Heart right ventricle (tissue), 16 donors: ENCODE measurements at regions not wholly inside any gene's neighbourhood (a gene's known extent, or its start where the extent isn't known, plus 50 kb on each side); places are given as distances from the start of the nearest gene placed in this dataset.
A peak's percentile ranks its signal among the peaks of the same experiment; 100 is the strongest.

Experiments used
- ATAC-seq, 8 donors: fragments of 200-7000 bp; cut with Tn5 transposase; one replicate each; pipeline ENCODE4 v1.9.1; 2020; ENCODE audit warnings: mild to moderate bottlenecking in 8 of 8, moderate library complexity in 8 of 8, moderate number of reproducible peaks in 1 of 8
- DNase-seq, 2 donors: peaks; one replicate each; pipeline ENCODE4 v3.0.0-alpha.2; 2020
- H3K27ac ChIP-seq, 10 donors: fragments of 200-600 bp; sonication (generic) in 2 of 10; one replicate each; pipeline versions ENCODE4 v1.5.0 to v1.8.0; 2020 to 2022; ENCODE audit warnings: mild to moderate bottlenecking in 3 of 10
- H3K27me3 ChIP-seq, 7 donors: fragments of 200-600 bp; one replicate each; pipeline ENCODE4 v1.8.0; 2021 to 2022; ENCODE audit warnings: mild to moderate bottlenecking in 2 of 7
- H3K36me3 ChIP-seq, 9 donors: fragments of 200-600 bp; sonication (generic) in 1 of 9; one replicate each; pipeline versions ENCODE4 v1.5.0 to v1.8.0; 2020 to 2022; ENCODE audit warnings: mild to moderate bottlenecking in 2 of 9
- H3K4me1 ChIP-seq, 9 donors: fragments of 200-600 bp; sonication (generic) in 1 of 9; one replicate each; pipeline versions ENCODE4 v1.5.0 to v1.8.0; 2020 to 2022; ENCODE audit warnings: mild to moderate bottlenecking in 4 of 9
- H3K4me3 ChIP-seq, 10 donors: fragments of 200-600 bp; sonication (generic) in 2 of 10; one replicate each; pipeline versions ENCODE4 v1.5.0 to v1.8.0; 2020 to 2022; ENCODE audit warnings: mild to moderate bottlenecking in 7 of 10, moderate library complexity in 2 of 10
- H3K9me3 ChIP-seq, 11 donors: fragments of 200-600 bp in 10 of 11; sonication (generic) in 2 of 11; one replicate each; pipeline versions ENCODE4 v1.5.0 to v1.8.0; 2013 to 2022; ENCODE audit warnings: mild to moderate bottlenecking in 2 of 11, control low read depth in 1 of 11, moderate library complexity in 1 of 11
- CTCF ChIP-seq, 9 donors: fragments of 200-600 bp; sonication (generic) in 2 of 9; IDR thresholded peaks; one replicate each; pipeline versions ENCODE4 v1.5.0 to v1.8.0; 2021 to 2022; ENCODE audit warnings: antibody characterized with exemption in 9 of 9, mild to moderate bottlenecking in 5 of 9, moderate library complexity in 1 of 9
- WGBS, 2 donors: extraction: QIAGEN DNeasy Blood & Tissue Kit; methylation state at CpG; one replicate each; pipeline ENCODE4 v1.1.7; 2013; ENCODE audit warnings: inconsistent platforms in 1 of 2; 5-methylcytosine and 5-hydroxymethylcytosine counted together
- intact Hi-C, 10 donors: fragments of 100-400 bp; cut with DNase I; formaldehyde crosslinking; loops; one replicate each; pipeline versions ENCODE4 v1.11.1 to v1.14.2; 2022
- donor health status: Arrhythmogenic right ventricular cardiomyopathy.
- donor health status: ischemic (EF 13 %, LVEDD 7.1; RV severe dilation, severe dysfunction).
- donor health status: healthy with polysubstance abuse.
- donor health status: DM: no; HTN: yes; CAD: no.
- donor health status: DM: no; HTN: no; CAD: no.
- donor health status: ischemic (EF 25% LVEDD 6.9; RV normal size, moderate dysfunction).
- donor health status: ischemic (EF 25% LVEDD 5.7; RV mildly dilated, moderate dysfunction).
- donor health status: healthy.
- donor health status: DM: yes; HTN: yes; CAD: no.
- donor health status: Ischemic cardiomyopathy.
- donor health status: ischemic (EF 35%, LVEDD 5.7; RV mildly dilated, moderate dysfunction).
- donor health status: nonischemic (EF 11% LVEDD 7.7; RV severe dilation, severe dysfunction).
- donor health status: DM: yes; HTN: yes; CAD: no.
- donor health status: PGD.
- donor health status: ischemic (EF 29% LVEDD 5.4; RV normal size, mild dysfunction).
- donor health status: nonischemic (EF 23%, LVEDD 6.1; RV moderate dilation, normal function).

DNA sequence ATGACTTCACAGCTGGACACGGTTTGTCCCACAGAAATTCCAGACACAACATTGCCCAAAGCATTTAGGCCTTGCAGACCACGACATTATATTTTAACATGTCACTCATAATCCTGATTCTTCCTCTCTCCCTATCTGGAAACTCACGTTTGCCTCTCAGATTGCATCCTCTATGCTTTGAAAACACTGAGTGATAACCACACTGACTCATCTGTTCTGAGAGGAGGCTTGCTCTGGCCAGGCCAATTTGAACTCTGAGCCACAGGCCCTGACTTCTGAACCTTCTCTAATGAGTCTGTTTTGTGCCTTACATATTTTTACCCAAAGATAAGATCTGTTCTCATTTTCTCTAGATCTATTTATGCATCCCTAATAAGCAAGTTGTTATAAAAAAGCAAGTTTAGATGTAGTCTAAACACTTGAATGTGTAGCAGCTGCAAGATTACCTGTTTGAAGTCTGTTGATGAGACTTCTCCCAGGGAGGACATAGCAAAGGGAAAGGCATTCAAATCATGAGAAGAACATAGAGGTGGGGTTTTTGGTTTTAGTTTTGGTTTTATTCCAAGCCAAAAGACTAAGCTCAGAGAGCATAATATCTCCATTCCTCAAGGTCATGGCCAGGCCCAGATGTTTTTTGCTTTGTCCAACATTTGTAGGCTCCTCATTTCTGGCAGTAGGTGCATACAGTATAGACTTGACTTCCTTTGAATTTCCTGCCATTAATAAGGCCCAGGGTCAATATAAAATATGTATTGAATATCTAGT lies 234.4 kb upstream of the LRTM1 start:
- Histone ChIP-seq H3K9me3 (no peaks in the 10 kb centered on the region), H3K4me3 (no peak overlapping the region), H3K4me1 (peaks cover 0 to 15% (median 0%) of the 10 kb centered on the region in 9 donors), H3K27me3 (peaks cover 0 to 7% (median 1%) of the 10 kb centered on the region in 7 donors), H3K36me3 (no peaks in the 10 kb centered on the region), H3K27ac (peak overlapping the region in 1 of 10 donors; percentile 10)
- intact Hi-C loops = loop anchor here in 1 of 10 donors (10.0 kb wide), 1 partner anchor 287 kb away; no protein-coding TSS in a partner anchor
- ATAC-seq (no peak), DNase-seq (no peak)
- 65 to 70% methylated on average over 3 of the region's 3 CpGs for WGBS, 2 donors
- TF ChIP-seq CTCF (IDR thresholded peaks at IDR 0.05) = no peak

DNA sequence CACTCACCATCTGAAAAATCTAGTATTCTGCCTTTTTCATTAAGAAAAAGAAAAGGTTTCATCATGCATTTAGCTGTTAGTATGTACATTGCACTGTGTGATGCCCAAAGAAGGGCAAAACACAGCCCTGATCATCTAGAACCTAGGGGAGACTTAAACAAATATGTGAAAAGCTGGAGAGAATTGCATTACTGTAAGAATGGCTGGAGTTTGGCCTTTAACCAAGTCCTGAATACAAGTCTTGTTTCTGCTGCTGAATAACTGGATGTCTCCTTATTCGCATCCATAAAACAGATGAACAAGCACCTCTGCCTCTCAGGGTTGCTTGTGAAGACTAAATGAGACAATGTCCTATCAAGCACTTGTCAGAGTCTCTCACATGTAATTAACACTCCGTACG lies 233.4 kb upstream of the LRTM1 start:
- TF ChIP-seq CTCF (IDR thresholded peaks at IDR 0.05) = no peak
- Histone ChIP-seq H3K4me3 (no peak overlapping the region), H3K4me1 (peaks cover 0 to 15% (median 0%) of the 10 kb centered on the region in 9 donors), H3K27me3 (peaks cover 0 to 8% (median 5%) of the 10 kb centered on the region in 7 donors), H3K9me3 (no peaks in the 10 kb centered on the region), H3K36me3 (no peaks in the 10 kb centered on the region), H3K27ac (peak overlapping the region in 3 of 10 donors; percentile 6 to 70 (median 31))
- intact Hi-C loops = loop anchor here in 1 of 10 donors (10.0 kb wide), 1 partner anchor 286 kb away; no protein-coding TSS in a partner anchor
- 91 to 93% methylated on average over 3 of the region's 3 CpGs for WGBS, 2 donors
- no peak for ATAC-seq
- no peak for DNase-seq

GRCh38 chr3:55160241-55160983 lies 232.6 kb upstream of the LRTM1 start:
- H3K4me1 ChIP-seq = peaks cover 0 to 15% (median 0%) of the 10 kb centered on the region in 9 donors
- intact Hi-C loops = loop anchor here in 1 of 10 donors (10.0 kb wide), 1 partner anchor 286 kb away; no protein-coding TSS in a partner anchor
- peak overlapping the region in 3 of 10 donors; percentile 6 to 70 (median 31) for H3K27ac ChIP-seq
- H3K27me3 ChIP-seq = peaks cover 0 to 16% (median 5%) of the 10 kb centered on the region in 7 donors
- H3K9me3 ChIP-seq = no peaks in the 10 kb centered on the region
- DNase-seq = peak; percentile 12 to 52
- no peaks in the 10 kb centered on the region for H3K36me3 ChIP-seq
- peak; percentile 69 to 90 (median 76) for ATAC-seq
- WGBS, 2 donors = 30 to 40% methylated on average over 12 of the region's 12 CpGs
- TF ChIP-seq CTCF (IDR thresholded peaks at IDR 0.05) = no peak
- H3K4me3 ChIP-seq = no peak overlapping the region

GRCh38 chr3:55159711-55160110 lies 231.9 kb upstream of the LRTM1 start:
- intact Hi-C loops = loop anchor here in 2 of 10 donors (5.0 to 10.0 kb wide), 2 partner anchors 207 to 285 kb away; no protein-coding TSS in a partner anchor
- 89 to 90% methylated on average over 2 of the region's 2 CpGs for WGBS, 2 donors
- DNase-seq = no peak
- Histone ChIP-seq H3K27me3 (peaks cover 0 to 16% (median 5%) of the 10 kb centered on the region in 7 donors), H3K36me3 (no peaks in the 10 kb centered on the region), H3K27ac (peak overlapping the region in 1 of 10 donors; percentile 60), H3K9me3 (no peaks in the 10 kb centered on the region), H3K4me3 (no peak overlapping the region), H3K4me1 (peaks cover 0 to 15% (median 0%) of the 10 kb centered on the region in 9 donors)
- TF ChIP-seq CTCF (IDR thresholded peaks at IDR 0.05) = no peak
- no peak for ATAC-seq
